Loucy (cell line): ENCODE measurements at regions not wholly inside any gene's neighbourhood (a gene's known extent, or its start where the extent isn't known, plus 50 kb on each side); places are given as distances from the start of the nearest gene placed in this dataset.

ENCODE experiments used
- H2AFZ ChIP-seq: fragments of 200-600 bp; sonication (generic); 2 replicates; pipeline ENCODE4 v1.6.0; 2016; ENCODE audit warnings: antibody characterized with exemption, mild to moderate bottlenecking, low read length, moderate library complexity
- H3F3A ChIP-seq: fragments of 200-600 bp; 2 replicates; pipeline ENCODE4 v1.6.0; 2016; ENCODE audit warnings: antibody characterized with exemption, low read depth, mild to moderate bottlenecking
- H3K27me3 ChIP-seq: fragments of 200-600 bp; sonication (generic); 2 replicates; pipeline ENCODE4 v1.6.1; 2014; ENCODE audit warnings: low read length, mild to moderate bottlenecking; ENCODE audit not compliant: insufficient read depth, poor library complexity, severe bottlenecking
- H3K36me3 ChIP-seq: fragments of 200-600 bp; sonication (generic); 2 replicates; pipeline ENCODE4 v1.6.1; 2016; ENCODE audit warnings: low read length; ENCODE audit not compliant: insufficient read depth
- H3K4me1 ChIP-seq: fragments of 200-600 bp; sonication (generic); 2 replicates; pipeline ENCODE4 v1.5.1; 2014; ENCODE audit warnings: low read length, mild to moderate bottlenecking; ENCODE audit not compliant: insufficient read depth, poor library complexity, severe bottlenecking
- H3K4me2 ChIP-seq: fragments of 200-600 bp; sonication (generic); 2 replicates; pipeline ENCODE4 v1.6.0; 2014; ENCODE audit warnings: antibody characterized with exemption, low read length, low read depth, mild to moderate bottlenecking; ENCODE audit not compliant: poor library complexity, severe bottlenecking
- H3K4me3 ChIP-seq: fragments of 200-600 bp; sonication (generic); 2 replicates; pipeline ENCODE4 v1.5.1; 2014; ENCODE audit warnings: low read length, mild to moderate bottlenecking, mixed read lengths; ENCODE audit not compliant: poor library complexity, severe bottlenecking
- H3K79me2 ChIP-seq: fragments of 200-600 bp; sonication (generic); 2 replicates; pipeline ENCODE4 v1.6.1; 2014; ENCODE audit warnings: low read length; ENCODE audit not compliant: insufficient read depth
- H3K9ac ChIP-seq: fragments of 200-600 bp; sonication (generic); 2 replicates; pipeline ENCODE4 v1.6.0; 2014; ENCODE audit warnings: mild to moderate bottlenecking, low read depth, low read length, moderate library complexity; ENCODE audit not compliant: poor library complexity, severe bottlenecking
- H3K9me2 ChIP-seq: fragments of 200-600 bp; sonication (generic); replicated peaks from 2 replicates; pipeline ENCODE4 v1.6.1; 2016; ENCODE audit warnings: low read depth, low read length, mixed read lengths
- H3K9me3 ChIP-seq: fragments of 200-600 bp; sonication (generic); 2 replicates; pipeline ENCODE4 v1.6.1; 2014; ENCODE audit warnings: mild to moderate bottlenecking, antibody characterized with exemption, low read length, low read depth; ENCODE audit not compliant: insufficient read depth
- H4K20me1 ChIP-seq: fragments of 200-600 bp; sonication (generic); 2 replicates; pipeline ENCODE4 v1.6.0; 2014; ENCODE audit warnings: antibody characterized with exemption, low read length, mild to moderate bottlenecking; ENCODE audit not compliant: insufficient read depth, poor library complexity, severe bottlenecking
- EZH2phosphoT487 ChIP-seq: fragments of 200-600 bp; IDR thresholded peaks from 2 replicates; pipeline ENCODE4 v1.6.1; 2018; ENCODE audit warnings: antibody characterized with exemption, mild to moderate bottlenecking, moderate library complexity, borderline replicate concordance
- TF ChIP-seq, protein P1 (sequence below): fragments of 200-600 bp; sonication (generic); conservative IDR thresholded peaks from 2 replicates; pipeline ENCODE4 v1.5.1; 2014; ENCODE audit warnings: mild to moderate bottlenecking, antibody characterized with exemption, low read length

DNA sequence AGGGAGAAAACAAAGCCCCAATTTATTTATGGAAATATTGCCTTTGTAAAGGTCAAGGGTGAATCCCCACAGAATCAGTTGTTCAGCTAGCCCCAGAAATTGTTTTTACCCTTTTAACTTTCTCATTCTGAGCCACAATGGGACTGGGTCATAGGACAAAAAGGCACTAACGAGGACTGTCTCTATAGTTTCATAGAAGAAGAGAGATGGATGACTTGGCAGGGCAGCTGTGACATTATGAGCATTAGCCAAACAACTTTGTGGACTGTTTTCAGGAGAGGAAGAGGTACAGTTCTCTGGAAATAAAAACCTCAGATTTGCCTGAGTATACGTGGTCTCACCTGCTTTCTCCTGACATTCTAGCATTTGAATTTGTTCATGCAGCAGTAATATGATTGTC, 1155.8 kb upstream of the CHAC2 start:
- H3K4me2 ChIP-seq, result no peak overlapping the region
- H3K4me3 ChIP-seq, result no peak overlapping the region
- H3K4me1 ChIP-seq, result no peaks in the 10 kb centered on the region
- no peaks in the 10 kb centered on the region for H3K79me2 ChIP-seq
- no peaks in the 10 kb centered on the region for H3K36me3 ChIP-seq
- no peaks in the 10 kb centered on the region for H3K9me3 ChIP-seq
- TF ChIP-seq, protein P1, sequence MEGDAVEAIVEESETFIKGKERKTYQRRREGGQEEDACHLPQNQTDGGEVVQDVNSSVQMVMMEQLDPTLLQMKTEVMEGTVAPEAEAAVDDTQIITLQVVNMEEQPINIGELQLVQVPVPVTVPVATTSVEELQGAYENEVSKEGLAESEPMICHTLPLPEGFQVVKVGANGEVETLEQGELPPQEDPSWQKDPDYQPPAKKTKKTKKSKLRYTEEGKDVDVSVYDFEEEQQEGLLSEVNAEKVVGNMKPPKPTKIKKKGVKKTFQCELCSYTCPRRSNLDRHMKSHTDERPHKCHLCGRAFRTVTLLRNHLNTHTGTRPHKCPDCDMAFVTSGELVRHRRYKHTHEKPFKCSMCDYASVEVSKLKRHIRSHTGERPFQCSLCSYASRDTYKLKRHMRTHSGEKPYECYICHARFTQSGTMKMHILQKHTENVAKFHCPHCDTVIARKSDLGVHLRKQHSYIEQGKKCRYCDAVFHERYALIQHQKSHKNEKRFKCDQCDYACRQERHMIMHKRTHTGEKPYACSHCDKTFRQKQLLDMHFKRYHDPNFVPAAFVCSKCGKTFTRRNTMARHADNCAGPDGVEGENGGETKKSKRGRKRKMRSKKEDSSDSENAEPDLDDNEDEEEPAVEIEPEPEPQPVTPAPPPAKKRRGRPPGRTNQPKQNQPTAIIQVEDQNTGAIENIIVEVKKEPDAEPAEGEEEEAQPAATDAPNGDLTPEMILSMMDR, result no peak
- no peak for TF ChIP-seq EZH2phosphoT487
- H3K27me3 ChIP-seq, result no peaks in the 10 kb centered on the region
- no peaks in the 10 kb centered on the region for H4K20me1 ChIP-seq
- H3F3A ChIP-seq, result no peaks in the 10 kb centered on the region
- H2AFZ ChIP-seq, result no peak overlapping the region
- H3K9ac ChIP-seq, result no peak overlapping the region
- H3K9me2 ChIP-seq, result no peaks in the 10 kb centered on the region

- no peak overlapping the region for H3K4me2 ChIP-seq
- H3K27me3 ChIP-seq, result no peaks in the 10 kb centered on the region
- H3K36me3 ChIP-seq, result no peaks in the 10 kb centered on the region
- no peaks in the 10 kb centered on the region for H3K9me2 ChIP-seq
- no peak overlapping the region for H3K4me3 ChIP-seq
- H4K20me1 ChIP-seq, result no peaks in the 10 kb centered on the region
- no peaks in the 10 kb centered on the region for H3K4me1 ChIP-seq
- H3K9me3 ChIP-seq, result no peaks in the 10 kb centered on the region
- no peak for TF ChIP-seq EZH2phosphoT487
- TF ChIP-seq, protein P1, result no peak
- no peak overlapping the region for H3K9ac ChIP-seq
- no peaks in the 10 kb centered on the region for H3F3A ChIP-seq
- H2AFZ ChIP-seq, result no peak overlapping the region
- H3K79me2 ChIP-seq, result no peaks in the 10 kb centered on the region
These were observed 1159.6 kb upstream of the CHAC2 start for GRCh38 chr2:52608030-52608429.

- Histone ChIP-seq H4K20me1 (no peaks in the 10 kb centered on the region), H3K9me3 (no peaks in the 10 kb centered on the region), H3K9me2 (no peaks in the 10 kb centered on the region), H3K36me3 (no peaks in the 10 kb centered on the region), H3K4me3 (no peak overlapping the region), H3K27me3 (no peaks in the 10 kb centered on the region), H3F3A (no peaks in the 10 kb centered on the region), H3K9ac (no peak overlapping the region), H2AFZ (no peak overlapping the region), H3K4me2 (no peak overlapping the region), H3K4me1 (no peaks in the 10 kb centered on the region), H3K79me2 (no peaks in the 10 kb centered on the region)
- TF ChIP-seq, protein P1, result no peak
- no peak for TF ChIP-seq EZH2phosphoT487
These were observed 1170.3 kb upstream of the CHAC2 start for GRCh38 chr2:52597346-52597745.
